ENCODE measurements at regions not wholly inside any gene's neighbourhood (a gene's known extent, or its start where the extent isn't known, plus 50 kb on each side); places are given as distances from the start of the nearest gene placed in this dataset.

GRCh38 chr10:55786461-55787050 is 574.5 kb downstream of the ZWINT start:
- TF ChIP-seq ZNF70 (CRISPR knock-in tag; IDR thresholded peaks at IDR 0.05), result no peak
- TF ChIP-seq ZFP3 (CRISPR knock-in tag; IDR thresholded peaks at IDR 0.05), result no peak
- no peak for TF ChIP-seq RARB (CRISPR knock-in tag; IDR thresholded peaks at IDR 0.05)
- no peak for TF ChIP-seq OSR1 (CRISPR knock-in tag; IDR thresholded peaks at IDR 0.05)
- no peak for TF ChIP-seq PATZ1 (CRISPR knock-in tag; IDR thresholded peaks at IDR 0.05; ENCODE audit: borderline replicate concordance)
- no peak for TF ChIP-seq TCF4 (CRISPR knock-in tag; IDR thresholded peaks at IDR 0.05; ENCODE audit: borderline replicate concordance)
- no peak for TF ChIP-seq ISL1 (CRISPR knock-in tag; IDR thresholded peaks at IDR 0.05)
- TF ChIP-seq PPARA (CRISPR knock-in tag; IDR thresholded peaks at IDR 0.05; ENCODE audit: borderline replicate concordance), result no peak
- no peak for TF ChIP-seq GLIS3 (CRISPR knock-in tag; IDR thresholded peaks at IDR 0.05)
- TF ChIP-seq, protein P1, sequence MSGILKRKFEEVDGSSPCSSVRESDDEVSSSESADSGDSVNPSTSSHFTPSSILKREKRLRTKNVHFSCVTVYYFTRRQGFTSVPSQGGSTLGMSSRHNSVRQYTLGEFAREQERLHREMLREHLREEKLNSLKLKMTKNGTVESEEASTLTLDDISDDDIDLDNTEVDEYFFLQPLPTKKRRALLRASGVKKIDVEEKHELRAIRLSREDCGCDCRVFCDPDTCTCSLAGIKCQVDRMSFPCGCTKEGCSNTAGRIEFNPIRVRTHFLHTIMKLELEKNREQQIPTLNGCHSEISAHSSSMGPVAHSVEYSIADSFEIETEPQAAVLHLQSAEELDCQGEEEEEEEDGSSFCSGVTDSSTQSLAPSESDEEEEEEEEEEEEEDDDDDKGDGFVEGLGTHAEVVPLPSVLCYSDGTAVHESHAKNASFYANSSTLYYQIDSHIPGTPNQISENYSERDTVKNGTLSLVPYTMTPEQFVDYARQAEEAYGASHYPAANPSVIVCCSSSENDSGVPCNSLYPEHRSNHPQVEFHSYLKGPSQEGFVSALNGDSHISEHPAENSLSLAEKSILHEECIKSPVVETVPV (CRISPR knock-in tag; IDR thresholded peaks at IDR 0.05), result no peak
- TF ChIP-seq ZC3H10 (CRISPR knock-in tag; IDR thresholded peaks at IDR 0.05), result no peak
